KOPT-K1 (cell line): ENCODE measurements at regions not wholly inside any gene's neighbourhood (a gene's known extent, or its start where the extent isn't known, plus 50 kb on each side); places are given as distances from the start of the nearest gene placed in this dataset.

ENCODE experiments used
- H3K27ac ChIP-seq: fragments of 200-600 bp; sonication (generic); 2 replicates; pipeline ENCODE4 v1.5.1; 2016; ENCODE audit warnings: antibody characterized with exemption, mild to moderate bottlenecking, low read depth, low read length; ENCODE audit not compliant: poor library complexity, severe bottlenecking
- H3K36me3 ChIP-seq: fragments of 200-600 bp; sonication (generic); 2 replicates; pipeline ENCODE4 v1.5.1; 2017; ENCODE audit warnings: antibody characterized with exemption, mild to moderate bottlenecking, low read length, moderate library complexity; ENCODE audit not compliant: insufficient read depth
- H3K9me3 ChIP-seq: fragments of 200-600 bp; sonication (generic); 2 replicates; pipeline ENCODE4 v1.5.1; 2017; ENCODE audit warnings: antibody characterized with exemption, low read length, mild to moderate bottlenecking; ENCODE audit not compliant: insufficient read depth, poor library complexity, severe bottlenecking

DNA sequence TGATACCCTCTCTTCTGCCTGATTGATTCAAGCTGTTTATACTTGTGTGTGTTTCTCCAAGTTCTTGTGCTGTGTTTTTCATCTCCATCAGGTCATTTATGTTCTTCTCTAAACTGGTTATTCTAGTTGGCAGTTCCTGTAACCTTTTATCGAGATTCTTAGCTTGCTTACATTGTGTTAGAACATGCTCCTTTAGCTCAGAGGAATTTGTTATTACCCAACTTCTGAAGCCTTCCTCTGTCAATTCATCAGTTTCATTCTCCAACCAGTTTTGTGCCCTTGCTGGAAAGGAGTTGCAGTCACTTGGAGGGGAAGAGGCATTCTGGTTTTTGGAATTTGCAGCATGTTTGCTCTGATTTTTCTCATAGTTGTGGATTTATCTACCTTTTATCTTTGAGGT, 126.2 kb upstream of the FTMT start:
- Histone ChIP-seq H3K9me3 (no peaks in the 10 kb centered on the region), H3K27ac (no peak overlapping the region), H3K36me3 (no peaks in the 10 kb centered on the region)

GRCh38 chr5:121726991-121727390, 124.7 kb upstream of the FTMT start:
- no peaks in the 10 kb centered on the region for H3K9me3 ChIP-seq
- no peak overlapping the region for H3K27ac ChIP-seq
- no peaks in the 10 kb centered on the region for H3K36me3 ChIP-seq

- no peak overlapping the region for H3K27ac ChIP-seq
- H3K36me3 ChIP-seq: no peaks in the 10 kb centered on the region
- no peaks in the 10 kb centered on the region for H3K9me3 ChIP-seq
These were observed 120.3 kb upstream of the FTMT start for GRCh38 chr5:121731377-121731776.

DNA sequence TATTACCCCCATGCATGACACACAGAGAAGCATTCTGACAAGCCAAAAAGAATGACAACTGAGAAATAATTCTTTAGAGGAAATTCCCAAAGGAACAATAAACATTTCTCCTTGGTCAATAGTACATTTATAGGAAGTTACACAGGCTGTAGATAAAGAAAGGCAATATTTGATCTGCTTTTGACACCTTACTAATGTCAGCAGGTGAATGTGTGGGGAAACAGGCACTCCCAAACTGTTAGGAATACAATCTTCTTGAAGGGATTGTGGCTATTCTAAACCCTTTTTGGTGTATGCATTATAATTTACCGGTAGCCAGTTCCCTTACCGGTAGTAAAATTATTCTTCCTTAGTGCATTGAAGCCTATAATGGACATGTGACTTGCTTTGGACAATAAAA, 116.1 kb upstream of the FTMT start:
- no peaks in the 10 kb centered on the region for H3K9me3 ChIP-seq
- no peak overlapping the region for H3K27ac ChIP-seq
- no peaks in the 10 kb centered on the region for H3K36me3 ChIP-seq

DNA sequence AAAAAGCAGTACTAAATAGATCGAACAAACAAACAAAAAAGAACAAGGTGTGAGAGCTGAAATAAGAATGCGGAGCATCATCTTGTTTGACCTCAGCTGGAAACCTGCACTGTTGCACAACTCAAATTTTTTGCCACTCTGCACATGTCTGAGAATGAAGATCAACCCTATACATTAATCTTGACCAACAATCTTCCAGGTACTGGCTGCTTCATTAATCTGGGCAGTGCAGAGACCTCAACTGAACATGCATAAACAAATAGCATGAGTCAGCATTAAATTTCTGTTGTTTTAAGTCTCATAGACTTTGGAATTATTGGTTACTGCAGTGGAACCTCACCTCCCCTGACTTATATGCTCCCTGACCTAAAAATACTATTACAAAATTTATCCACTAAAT, 114.6 kb upstream of the FTMT start:
- H3K36me3 ChIP-seq: no peaks in the 10 kb centered on the region
- H3K27ac ChIP-seq: no peak overlapping the region
- no peaks in the 10 kb centered on the region for H3K9me3 ChIP-seq

DNA sequence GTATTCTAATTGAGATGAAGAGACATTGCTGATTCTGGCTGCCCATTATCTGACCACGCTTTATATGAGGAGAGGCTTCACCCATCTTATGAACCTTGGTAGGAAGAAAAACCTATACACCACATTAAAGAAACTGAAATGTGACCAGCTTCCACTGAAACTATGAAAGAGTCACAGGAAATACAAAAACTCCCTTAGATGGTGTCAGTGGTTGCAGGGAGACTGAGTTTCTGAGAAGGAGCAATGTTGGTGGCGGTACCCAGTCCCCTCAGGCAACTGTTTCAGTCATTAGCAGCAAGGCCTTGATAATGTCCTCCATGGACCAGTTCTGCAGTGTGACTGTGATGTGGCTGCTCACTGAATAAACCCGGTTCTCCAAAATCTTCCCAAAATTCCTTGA, 110.5 kb upstream of the FTMT start:
- Histone ChIP-seq H3K27ac (no peak overlapping the region), H3K9me3 (no peaks in the 10 kb centered on the region), H3K36me3 (no peaks in the 10 kb centered on the region)

GRCh38 chr5:121744577-121744976, 107.1 kb upstream of the FTMT start:
- Histone ChIP-seq H3K9me3 (no peaks in the 10 kb centered on the region), H3K36me3 (no peaks in the 10 kb centered on the region), H3K27ac (no peak overlapping the region)

DNA sequence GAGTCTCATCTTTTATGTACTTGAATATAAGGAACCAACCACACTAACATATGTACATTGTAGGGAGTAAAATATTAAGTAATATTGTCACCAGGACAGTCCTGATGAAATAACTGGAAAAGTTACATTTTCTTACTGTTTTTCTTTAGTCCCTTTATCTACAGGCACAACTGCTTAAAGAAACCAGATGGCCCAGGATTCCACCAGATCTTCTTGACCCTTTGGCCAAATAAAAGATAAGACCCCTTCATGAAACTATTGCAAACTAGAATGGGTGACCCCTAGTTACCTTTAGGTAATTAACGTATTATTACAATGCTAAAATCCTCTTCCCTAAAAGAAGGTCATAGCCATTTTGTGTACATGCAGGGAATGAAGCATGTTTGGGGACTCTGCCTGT, 106.3 kb upstream of the FTMT start:
- no peaks in the 10 kb centered on the region for H3K9me3 ChIP-seq
- H3K36me3 ChIP-seq: no peaks in the 10 kb centered on the region
- no peak overlapping the region for H3K27ac ChIP-seq

DNA sequence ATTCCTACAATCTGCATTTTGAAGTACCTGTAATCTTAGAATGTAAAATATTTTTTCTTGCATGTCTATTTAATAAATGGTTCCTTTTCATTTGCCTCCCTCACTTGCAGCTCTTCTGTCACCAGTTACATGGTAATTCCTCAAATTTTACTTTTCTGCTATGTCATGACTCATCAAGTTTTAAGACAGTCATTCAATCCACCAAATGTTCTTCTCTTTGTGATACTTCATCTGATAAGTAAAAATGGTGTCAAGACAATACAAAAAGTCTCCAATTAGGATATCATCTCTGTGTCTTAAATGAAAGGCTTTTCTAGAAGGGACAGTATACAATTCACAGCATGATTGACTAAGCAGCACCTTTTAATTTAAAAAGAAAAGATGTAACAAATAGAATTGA, 104.9 kb upstream of the FTMT start:
- Histone ChIP-seq H3K36me3 (no peaks in the 10 kb centered on the region), H3K9me3 (no peaks in the 10 kb centered on the region), H3K27ac (no peak overlapping the region)

- no peaks in the 10 kb centered on the region for H3K36me3 ChIP-seq
- no peaks in the 10 kb centered on the region for H3K9me3 ChIP-seq
- no peak overlapping the region for H3K27ac ChIP-seq
These were observed 103.0 kb upstream of the FTMT start for GRCh38 chr5:121748686-121749085.

DNA sequence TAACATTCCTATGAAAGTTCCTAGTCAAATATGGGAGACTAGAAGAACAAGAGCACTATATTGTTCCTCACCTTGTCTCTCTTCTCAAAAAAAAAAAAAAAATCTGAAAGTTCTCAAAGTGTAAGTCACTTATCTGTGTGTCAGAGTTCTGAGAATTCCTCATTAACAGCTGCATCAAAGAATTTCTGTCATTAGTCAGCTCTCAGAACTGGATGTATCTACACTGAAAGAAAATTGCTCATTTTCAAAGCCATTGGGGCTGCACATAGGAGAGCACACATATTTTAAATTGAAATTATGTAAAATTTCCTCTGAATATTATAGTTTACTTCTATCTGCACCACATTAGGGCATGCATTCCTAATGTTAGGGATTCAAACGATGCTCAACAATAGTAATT, 99.5 kb upstream of the FTMT start:
- no peak overlapping the region for H3K27ac ChIP-seq

DNA sequence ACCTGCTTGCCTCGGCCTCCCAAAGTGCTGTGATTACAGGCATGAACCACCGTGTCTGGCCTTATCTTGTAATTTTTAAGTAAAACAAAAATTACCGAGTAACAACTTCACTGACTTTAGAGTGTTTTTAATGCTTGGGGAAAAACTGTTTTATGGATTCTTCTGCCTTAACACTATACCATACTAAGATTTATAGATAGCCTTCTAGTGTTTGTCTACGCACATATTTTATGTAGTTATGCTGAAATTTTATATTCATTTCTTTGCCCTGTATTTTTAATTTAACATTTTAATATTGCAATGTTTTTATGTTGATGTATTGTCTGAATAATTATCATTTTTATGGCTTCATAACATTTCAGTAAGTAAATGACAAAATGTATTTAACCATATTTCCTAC, 96.4 kb upstream of the FTMT start:
- no peaks in the 10 kb centered on the region for H3K36me3 ChIP-seq
- H3K27ac ChIP-seq: no peak overlapping the region
- no peaks in the 10 kb centered on the region for H3K9me3 ChIP-seq

More for the DNA sequence above, 99.5 kb upstream of the FTMT start:
- Histone ChIP-seq H3K36me3 (no peaks in the 10 kb centered on the region), H3K9me3 (no peaks in the 10 kb centered on the region)

DNA sequence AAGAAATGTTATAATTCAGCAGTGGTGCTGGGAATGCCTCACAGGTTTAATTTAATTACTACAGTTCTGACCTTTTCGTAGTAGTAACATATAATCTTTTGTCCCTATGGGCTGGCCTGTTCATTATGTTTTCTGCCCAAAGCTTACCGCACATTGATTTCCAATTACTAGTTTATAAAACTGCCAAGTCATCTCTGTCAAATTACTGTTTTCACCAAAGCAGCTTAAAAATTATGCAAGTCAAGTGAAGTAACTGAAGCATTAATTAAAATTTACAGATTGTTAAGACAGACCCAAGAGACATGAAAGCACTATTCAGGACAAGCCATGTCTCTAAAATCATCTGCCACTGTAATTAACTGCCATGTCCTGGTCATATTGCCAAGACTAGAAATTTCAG, 93.9 kb upstream of the FTMT start:
- H3K27ac ChIP-seq: no peak overlapping the region
- no peaks in the 10 kb centered on the region for H3K36me3 ChIP-seq

GRCh38 chr5:121758615-121759014, 93.1 kb upstream of the FTMT start:
- Histone ChIP-seq H3K36me3 (no peaks in the 10 kb centered on the region), H3K9me3 (no peaks in the 10 kb centered on the region), H3K27ac (no peak overlapping the region)

More for the DNA sequence above, 93.9 kb upstream of the FTMT start:
- H3K9me3 ChIP-seq: no peaks in the 10 kb centered on the region

GRCh38 chr5:121762426-121762825, 89.3 kb upstream of the FTMT start:
- H3K36me3 ChIP-seq: no peaks in the 10 kb centered on the region
- H3K27ac ChIP-seq: no peak overlapping the region
- no peaks in the 10 kb centered on the region for H3K9me3 ChIP-seq

DNA sequence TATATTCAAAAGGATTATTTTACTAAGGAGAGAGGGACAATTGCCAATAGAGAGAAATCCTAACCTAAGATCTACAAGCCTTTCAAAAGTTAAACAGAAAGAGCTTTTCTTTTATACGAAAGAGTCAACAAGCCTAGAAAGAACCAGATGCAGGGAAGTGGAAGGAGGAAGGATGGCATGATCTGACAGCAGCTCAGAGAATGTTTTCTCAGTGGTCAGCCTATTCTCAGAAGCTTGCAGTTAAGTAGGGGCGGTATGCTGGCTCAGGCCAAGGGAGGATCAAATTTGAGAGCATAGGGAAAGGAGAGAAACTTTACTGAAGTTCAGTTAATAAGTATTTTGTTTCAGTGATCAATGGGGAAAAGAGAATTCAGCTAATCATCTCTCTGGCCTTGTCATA, 88.0 kb upstream of the FTMT start:
- H3K9me3 ChIP-seq: no peaks in the 10 kb centered on the region
- no peaks in the 10 kb centered on the region for H3K36me3 ChIP-seq
- H3K27ac ChIP-seq: no peak overlapping the region

GRCh38 chr5:121780406-121780805, 71.3 kb upstream of the FTMT start:
- Histone ChIP-seq H3K9me3 (no peaks in the 10 kb centered on the region), H3K27ac (no peak overlapping the region), H3K36me3 (no peaks in the 10 kb centered on the region)
